SKM-1 treated with dmso at 0.1 percent for 144 hours (cell line): ENCODE measurements at regions not wholly inside any gene's neighbourhood (a gene's known extent, or its start where the extent isn't known, plus 50 kb on each side); places are given as distances from the start of the nearest gene placed in this dataset.

Source experiments
- DNase-seq: peaks from one replicate; lab custom pipeline; 2025; ENCODE audit not compliant: unreplicated experiment; lab: John Stamatoyannopoulos, UW

GRCh38 chr5:54719384-54720283 is 202.1 kb downstream of the SNX18 start:
- no peak for DNase-seq

- no peak for DNase-seq
Measured at GRCh38 chr5:54718656-54719055, 201.1 kb downstream of the SNX18 start.

GRCh38 chr5:54717870-54718269 is 200.3 kb downstream of the SNX18 start:
- DNase-seq = no peak

- DNase-seq = no peak
Measured at GRCh38 chr5:54717459-54717858, 199.9 kb downstream of the SNX18 start.

- no peak for DNase-seq
Measured at GRCh38 chr5:54713923-54714581, 196.5 kb downstream of the SNX18 start.

- no peak for DNase-seq
Measured at GRCh38 chr5:54709096-54709495, 191.5 kb downstream of the SNX18 start.

GRCh38 chr5:54707841-54708240 is 190.3 kb downstream of the SNX18 start:
- DNase-seq = no peak

- DNase-seq = no peak
Measured at GRCh38 chr5:54705994-54706653, 188.6 kb downstream of the SNX18 start.

- DNase-seq = no peak
Measured at GRCh38 chr5:54704825-54705224, 187.3 kb downstream of the SNX18 start.

- DNase-seq = no peak
Measured at GRCh38 chr5:54704333-54704732, 186.8 kb downstream of the SNX18 start.

- no peak for DNase-seq
Measured at GRCh38 chr5:54703565-54704255, 186.2 kb downstream of the SNX18 start.

GRCh38 chr5:54703133-54703532 is 185.6 kb downstream of the SNX18 start:
- no peak for DNase-seq

- no peak for DNase-seq
Measured at GRCh38 chr5:54702470-54702869, 184.9 kb downstream of the SNX18 start.

- DNase-seq = no peak
Measured at GRCh38 chr5:54700986-54701578, 183.5 kb downstream of the SNX18 start.

GRCh38 chr5:54696931-54697330 is 179.4 kb downstream of the SNX18 start:
- DNase-seq = no peak

- no peak for DNase-seq
Measured at GRCh38 chr5:54696346-54696745, 178.8 kb downstream of the SNX18 start.

- DNase-seq = no peak
Measured at GRCh38 chr5:54695198-54695966, 177.8 kb downstream of the SNX18 start.

GRCh38 chr5:54693936-54694657 is 176.5 kb downstream of the SNX18 start:
- no peak for DNase-seq

- DNase-seq = no peak
Measured at GRCh38 chr5:54692631-54693030, 175.1 kb downstream of the SNX18 start.
